Sigmoid colon (tissue), 6 donors: ENCODE measurements at regions not wholly inside any gene's neighbourhood (a gene's known extent, or its start where the extent isn't known, plus 50 kb on each side); places are given as distances from the start of the nearest gene placed in this dataset.

Experiments used
- DNase-seq: peaks from one replicate; pipeline ENCODE4 v3.0.0-alpha.2; 2019
- H3K27ac ChIP-seq, 4 donors: fragments of 200-600 bp; sonication (generic); one replicate each; pipeline ENCODE4 v1.5.1; 2016 to 2019; ENCODE audit warnings: mild to moderate bottlenecking in 1 of 4
- H3K27me3 ChIP-seq, 3 donors: fragments of 200-600 bp; sonication (generic); one replicate each; pipeline ENCODE4 v1.5.1; 2019; ENCODE audit warnings: mild to moderate bottlenecking in 1 of 3
- H3K36me3 ChIP-seq, 4 donors: fragments of 200-600 bp; sonication (generic); one replicate each; pipeline ENCODE4 v1.5.1; 2016 to 2019
- H3K4me1 ChIP-seq, 4 donors: fragments of 200-600 bp; sonication (generic); one replicate each; pipeline ENCODE4 v1.5.1; 2017 to 2019
- H3K4me3 ChIP-seq, 4 donors: fragments of 200-600 bp; sonication (generic); one replicate each; pipeline ENCODE4 v1.5.1; 2017 to 2019; ENCODE audit warnings: mild to moderate bottlenecking in 2 of 4, moderate library complexity in 1 of 4
- H3K9me3 ChIP-seq, 4 donors: fragments of 200-600 bp in 3 of 4; sonication (generic) in 3 of 4; one replicate each; pipeline versions ENCODE4 v1.5.1 to v1.6.1; 2013 to 2019
- EP300 ChIP-seq, 4 donors: sonication (generic); formaldehyde crosslinking; IDR thresholded peaks; one replicate each; pipeline ENCODE4 v1.6.1; 2017; ENCODE audit warnings: antibody characterized with exemption in 4 of 4
- POLR2A ChIP-seq, 2 donors: fragments of 450-650 bp; IDR thresholded peaks; one replicate each; pipeline ENCODE4 v1.6.1; 2016; ENCODE audit warnings: antibody characterized with exemption in 2 of 2, mild to moderate bottlenecking in 2 of 2, moderate library complexity in 2 of 2
- POLR2AphosphoS5 ChIP-seq, 4 donors: sonication (generic); formaldehyde crosslinking; IDR thresholded peaks; one replicate each; pipeline ENCODE4 v1.6.1; 2017; ENCODE audit warnings: antibody characterized with exemption in 4 of 4
- WGBS, 2 donors: extraction: QIAGEN DNeasy Blood & Tissue Kit; methylation state at CpG; one replicate each; pipeline ENCODE4 v1.1.7; 2013; 5-methylcytosine and 5-hydroxymethylcytosine counted together
- intact Hi-C: fragments of 100-400 bp; cut with DNase I; formaldehyde crosslinking; loops from one replicate; pipeline ENCODE4 v1.15.1; 2023
- TF ChIP-seq, protein P1 (sequence below), 4 experiments: fragments of 450-650 bp in 3 of 4; fragments of 200-600 bp in 1 of 4; IDR thresholded peaks; one replicate each; pipeline ENCODE4 v1.5.1; 2016 to 2019; ENCODE audit warnings: antibody characterized with exemption in 4 of 4, mild to moderate bottlenecking in 3 of 4, moderate library complexity in 2 of 4
- donor health status: healthy with polysubstance abuse.
- donor health status: healthy.

DNA sequence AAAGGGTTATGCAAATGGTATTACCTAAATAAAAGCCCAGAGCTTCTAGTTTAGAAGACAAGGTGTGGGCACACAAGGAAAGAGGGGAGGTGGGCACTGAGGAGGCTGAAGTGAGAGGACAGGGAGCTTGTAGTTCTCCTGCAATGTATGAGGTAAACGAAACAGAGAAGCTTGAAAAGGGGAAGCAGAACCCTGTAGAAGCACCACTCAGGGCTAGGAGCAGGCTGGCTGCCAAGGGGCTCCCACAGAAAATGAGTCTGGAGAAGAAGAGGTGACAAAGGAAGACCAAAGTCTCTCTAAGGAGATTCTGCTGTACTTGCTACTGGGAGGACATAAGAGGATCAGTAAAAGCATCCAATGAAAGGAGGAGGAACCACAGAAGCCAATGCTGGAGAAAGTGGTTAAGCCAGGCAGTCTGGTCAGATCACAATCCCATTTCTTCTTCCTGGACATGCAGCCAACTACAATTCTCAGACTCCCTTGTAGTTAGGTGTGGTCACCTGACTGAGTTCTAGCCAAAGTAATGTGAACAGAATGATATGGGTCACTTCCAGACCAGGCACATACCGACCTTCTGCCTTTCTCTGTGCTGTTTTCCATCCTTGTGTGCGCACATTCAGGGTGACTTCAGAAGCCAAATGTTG, 174.5 kb upstream of the MAP3K1 start:
- intact Hi-C loops = no loop called here
- WGBS, 2 donors = 51 to 76% methylated on average over 3 of the region's 3 CpGs

GRCh38 chr5:56639476-56639875, 175.9 kb upstream of the MAP3K1 start:
- H3K4me1 ChIP-seq = no peaks in the 10 kb centered on the region
- no peaks in the 10 kb centered on the region for H3K36me3 ChIP-seq
- 73 to 76% methylated on average over 2 of the region's 2 CpGs for WGBS, 2 donors
- no peak for DNase-seq
- H3K27me3 ChIP-seq = no peaks in the 10 kb centered on the region
- no peak for TF ChIP-seq POLR2A (IDR thresholded peaks at IDR 0.05)
- TF ChIP-seq POLR2AphosphoS5 (IDR thresholded peaks at IDR 0.05) = no peak
- TF ChIP-seq EP300 (IDR thresholded peaks at IDR 0.05) = no peak
- TF ChIP-seq, protein P1, sequence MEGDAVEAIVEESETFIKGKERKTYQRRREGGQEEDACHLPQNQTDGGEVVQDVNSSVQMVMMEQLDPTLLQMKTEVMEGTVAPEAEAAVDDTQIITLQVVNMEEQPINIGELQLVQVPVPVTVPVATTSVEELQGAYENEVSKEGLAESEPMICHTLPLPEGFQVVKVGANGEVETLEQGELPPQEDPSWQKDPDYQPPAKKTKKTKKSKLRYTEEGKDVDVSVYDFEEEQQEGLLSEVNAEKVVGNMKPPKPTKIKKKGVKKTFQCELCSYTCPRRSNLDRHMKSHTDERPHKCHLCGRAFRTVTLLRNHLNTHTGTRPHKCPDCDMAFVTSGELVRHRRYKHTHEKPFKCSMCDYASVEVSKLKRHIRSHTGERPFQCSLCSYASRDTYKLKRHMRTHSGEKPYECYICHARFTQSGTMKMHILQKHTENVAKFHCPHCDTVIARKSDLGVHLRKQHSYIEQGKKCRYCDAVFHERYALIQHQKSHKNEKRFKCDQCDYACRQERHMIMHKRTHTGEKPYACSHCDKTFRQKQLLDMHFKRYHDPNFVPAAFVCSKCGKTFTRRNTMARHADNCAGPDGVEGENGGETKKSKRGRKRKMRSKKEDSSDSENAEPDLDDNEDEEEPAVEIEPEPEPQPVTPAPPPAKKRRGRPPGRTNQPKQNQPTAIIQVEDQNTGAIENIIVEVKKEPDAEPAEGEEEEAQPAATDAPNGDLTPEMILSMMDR (IDR thresholded peaks at IDR 0.05) = no peak
- H3K9me3 ChIP-seq = no peaks in the 10 kb centered on the region
- no peak overlapping the region for H3K27ac ChIP-seq
- intact Hi-C loops = no loop called here
- H3K4me3 ChIP-seq = no peak overlapping the region

More for the DNA sequence above, 174.5 kb upstream of the MAP3K1 start:
- no peaks in the 10 kb centered on the region for H3K9me3 ChIP-seq
- H3K27ac ChIP-seq = no peak overlapping the region
- no peaks in the 10 kb centered on the region for H3K36me3 ChIP-seq
- TF ChIP-seq POLR2A (IDR thresholded peaks at IDR 0.05) = no peak
- no peak overlapping the region for H3K4me3 ChIP-seq
- DNase-seq = peak; percentile 69
- no peaks in the 10 kb centered on the region for H3K27me3 ChIP-seq
- H3K4me1 ChIP-seq = no peaks in the 10 kb centered on the region

GRCh38 chr5:56638768-56639238, 176.5 kb upstream of the MAP3K1 start:
- Histone ChIP-seq H3K4me3 (no peak overlapping the region), H3K4me1 (no peaks in the 10 kb centered on the region), H3K27me3 (no peaks in the 10 kb centered on the region), H3K9me3 (no peaks in the 10 kb centered on the region), H3K36me3 (no peaks in the 10 kb centered on the region), H3K27ac (no peak overlapping the region)
- no peak for TF ChIP-seq EP300 (IDR thresholded peaks at IDR 0.05)
- TF ChIP-seq POLR2A (IDR thresholded peaks at IDR 0.05) = no peak
- TF ChIP-seq, protein P1 (IDR thresholded peaks at IDR 0.05) = no peak
- TF ChIP-seq POLR2AphosphoS5 (IDR thresholded peaks at IDR 0.05) = no peak
- DNase-seq = no peak
- 89 to 90% methylated on average over 5 of the region's 5 CpGs for WGBS, 2 donors
- intact Hi-C loops = no loop called here

DNA sequence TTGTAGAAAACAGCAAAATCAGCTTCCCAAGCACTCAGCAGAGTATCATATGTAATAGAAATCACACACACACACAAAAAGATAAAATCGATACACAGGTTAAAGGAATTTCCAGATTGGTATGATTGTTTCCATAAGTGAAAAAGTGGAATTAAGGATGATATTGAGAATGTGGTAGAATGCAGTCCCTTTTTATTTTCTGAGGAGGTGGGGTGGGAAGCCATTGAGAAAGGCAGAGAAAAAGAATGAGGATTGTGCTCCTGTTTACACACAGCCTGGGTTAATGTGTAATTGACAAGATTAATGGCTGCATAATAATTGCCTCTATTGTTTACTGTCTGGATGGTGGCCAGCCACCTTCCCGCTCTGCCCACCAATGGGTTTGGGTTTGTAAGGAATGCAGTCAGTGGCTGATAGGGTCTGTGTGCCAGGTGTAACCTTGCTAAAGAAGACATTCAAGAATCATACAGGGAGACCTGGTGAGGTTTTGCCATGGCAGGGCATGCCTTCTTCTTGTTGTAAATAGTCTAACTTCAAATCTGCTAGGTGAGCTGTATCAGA, 177.2 kb upstream of the MAP3K1 start:
- Histone ChIP-seq H3K4me3 (no peak overlapping the region), H3K4me1 (no peaks in the 10 kb centered on the region), H3K27me3 (no peaks in the 10 kb centered on the region), H3K27ac (no peak overlapping the region), H3K36me3 (no peaks in the 10 kb centered on the region), H3K9me3 (no peaks in the 10 kb centered on the region)
- no peak for DNase-seq
- TF ChIP-seq POLR2A (IDR thresholded peaks at IDR 0.05) (no peak), EP300 (IDR thresholded peaks at IDR 0.05) (no peak), POLR2AphosphoS5 (IDR thresholded peaks at IDR 0.05) (no peak)
- TF ChIP-seq, protein P1 (IDR thresholded peaks at IDR 0.05) = no peak
- intact Hi-C loops = no loop called here
- 22 to 68% methylated on average over 2 of the region's 2 CpGs for WGBS, 2 donors

- intact Hi-C loops = no loop called here
Measured at GRCh38 chr5:56637321-56637920, 177.9 kb upstream of the MAP3K1 start.

More at GRCh38 chr5:56637321-56637920, 177.9 kb upstream of the MAP3K1 start:
- H3K4me3 ChIP-seq = no peak overlapping the region
- no peaks in the 10 kb centered on the region for H3K4me1 ChIP-seq
- no peaks in the 10 kb centered on the region for H3K27me3 ChIP-seq
- H3K27ac ChIP-seq = no peak overlapping the region
- H3K9me3 ChIP-seq = no peaks in the 10 kb centered on the region
- WGBS, 2 donors = 16 to 64% methylated on average over 3 of the region's 3 CpGs
- no peaks in the 10 kb centered on the region for H3K36me3 ChIP-seq
- no peak for DNase-seq
- TF ChIP-seq POLR2AphosphoS5 (IDR thresholded peaks at IDR 0.05) = no peak
- TF ChIP-seq, protein P1 (IDR thresholded peaks at IDR 0.05) = no peak
- no peak for TF ChIP-seq EP300 (IDR thresholded peaks at IDR 0.05)
